ENCODE measurements at regions not wholly inside any gene's neighbourhood (a gene's known extent, or its start where the extent isn't known, plus 50 kb on each side); places are given as distances from the start of the nearest gene placed in this dataset.

DNA sequence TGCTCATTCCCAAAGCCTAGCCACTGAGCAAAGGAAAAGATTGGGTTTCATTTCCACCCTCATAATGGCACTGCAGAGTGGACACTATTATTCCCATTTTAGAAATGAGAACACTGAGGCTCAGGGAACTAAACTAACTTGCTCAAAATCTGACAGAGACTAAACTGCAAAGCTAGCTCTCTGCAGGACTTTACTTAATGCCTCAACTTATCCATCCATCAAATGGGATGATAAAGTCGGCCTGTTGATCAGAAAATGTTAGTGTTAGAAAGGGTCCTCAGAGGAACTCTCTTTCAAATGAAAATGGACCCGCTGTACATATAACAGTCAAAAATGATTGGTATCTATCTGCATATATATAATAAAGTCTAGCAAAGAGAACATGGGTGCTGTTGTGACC is 186.8 kb downstream of the QDPR start:
- Histone ChIP-seq H3K4me3 (no peak overlapping the region), H3K9me3 (no peaks in the 10 kb centered on the region), H3K27ac (no peak overlapping the region), H3K36me3 (ENCODE audit: insufficient read depth in 1 of 2, low read depth in 1 of 2) (no peaks in the 10 kb centered on the region), H3K27me3 (ENCODE audit: insufficient read depth in 3 of 3, low read length in 2 of 3) (peaks cover 0 to 2% (median 0%) of the 10 kb centered on the region in 3 donors), H3K4me1 (peaks cover 3% of the 10 kb centered on the region)
- TF ChIP-seq, protein P1, sequence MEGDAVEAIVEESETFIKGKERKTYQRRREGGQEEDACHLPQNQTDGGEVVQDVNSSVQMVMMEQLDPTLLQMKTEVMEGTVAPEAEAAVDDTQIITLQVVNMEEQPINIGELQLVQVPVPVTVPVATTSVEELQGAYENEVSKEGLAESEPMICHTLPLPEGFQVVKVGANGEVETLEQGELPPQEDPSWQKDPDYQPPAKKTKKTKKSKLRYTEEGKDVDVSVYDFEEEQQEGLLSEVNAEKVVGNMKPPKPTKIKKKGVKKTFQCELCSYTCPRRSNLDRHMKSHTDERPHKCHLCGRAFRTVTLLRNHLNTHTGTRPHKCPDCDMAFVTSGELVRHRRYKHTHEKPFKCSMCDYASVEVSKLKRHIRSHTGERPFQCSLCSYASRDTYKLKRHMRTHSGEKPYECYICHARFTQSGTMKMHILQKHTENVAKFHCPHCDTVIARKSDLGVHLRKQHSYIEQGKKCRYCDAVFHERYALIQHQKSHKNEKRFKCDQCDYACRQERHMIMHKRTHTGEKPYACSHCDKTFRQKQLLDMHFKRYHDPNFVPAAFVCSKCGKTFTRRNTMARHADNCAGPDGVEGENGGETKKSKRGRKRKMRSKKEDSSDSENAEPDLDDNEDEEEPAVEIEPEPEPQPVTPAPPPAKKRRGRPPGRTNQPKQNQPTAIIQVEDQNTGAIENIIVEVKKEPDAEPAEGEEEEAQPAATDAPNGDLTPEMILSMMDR (IDR thresholded peaks at IDR 0.05), result no peak
- WGBS, 3 donors, result 96 to 98% (median 97%) methylated on average over 2 of the region's 2 CpGs
- no peak for ATAC-seq
- no peak for DNase-seq
- intact Hi-C loops (cut with DNase I), result loop anchor here in 1 of 2 donors (10.0 kb wide), 1 partner anchor 1030 kb away; no protein-coding TSS in a partner anchor

DNA sequence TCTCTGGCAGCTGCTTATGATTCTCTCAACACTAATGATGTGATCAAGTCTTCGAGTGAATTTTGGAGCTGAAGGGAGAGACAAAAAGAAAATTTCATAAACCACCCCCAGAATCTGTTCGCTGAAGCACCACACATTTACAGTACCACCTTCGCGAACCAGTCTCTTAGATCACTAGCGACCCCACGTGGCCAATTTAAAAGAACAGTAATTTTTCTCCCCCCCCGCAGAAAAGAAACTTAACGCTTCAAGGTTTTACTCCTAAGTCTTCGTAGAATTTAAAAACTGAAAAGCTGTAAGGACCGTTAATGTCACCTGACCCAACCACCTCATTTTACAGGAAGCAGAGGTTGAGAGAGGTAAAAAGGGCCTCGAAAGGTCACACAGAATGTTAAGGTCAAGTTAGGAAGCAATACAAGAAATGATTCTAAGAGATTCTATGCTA is 187.5 kb downstream of the QDPR start:
- Histone ChIP-seq H3K27me3 (ENCODE audit: insufficient read depth in 3 of 3, low read length in 2 of 3) (peaks cover 0 to 2% (median 0%) of the 10 kb centered on the region in 3 donors), H3K27ac (no peak overlapping the region), H3K4me1 (peaks cover 3% of the 10 kb centered on the region), H3K36me3 (ENCODE audit: insufficient read depth in 1 of 2, low read depth in 1 of 2) (no peaks in the 10 kb centered on the region), H3K4me3 (no peak overlapping the region), H3K9me3 (no peaks in the 10 kb centered on the region)
- DNase-seq (peak in 1 of 2 donors; percentile 16), ATAC-seq (no peak)
- TF ChIP-seq, protein P1 (IDR thresholded peaks at IDR 0.05), result peak; percentile 41
- 8 to 10% (median 8%) methylated on average over 11 of the region's 11 CpGs for WGBS, 3 donors
- intact Hi-C loops (cut with DNase I), result loop anchor here in 1 of 2 donors (10.0 kb wide), 1 partner anchor 1030 kb away; no protein-coding TSS in a partner anchor

GRCh38 chr4:17323554-17324385 is 188.1 kb downstream of the QDPR start:
- DNase-seq, result no peak
- peaks cover 0 to 2% (median 0%) of the 10 kb centered on the region in 3 donors for H3K27me3 ChIP-seq (ENCODE audit: insufficient read depth in 3 of 3, low read length in 2 of 3)
- no peaks in the 10 kb centered on the region for H3K9me3 ChIP-seq
- H3K27ac ChIP-seq, result no peak overlapping the region
- no peak overlapping the region for H3K4me3 ChIP-seq
- ATAC-seq, result no peak
- TF ChIP-seq, protein P1 (IDR thresholded peaks at IDR 0.05), result no peak
- H3K36me3 ChIP-seq (ENCODE audit: insufficient read depth in 1 of 2, low read depth in 1 of 2), result no peaks in the 10 kb centered on the region
- intact Hi-C loops (cut with DNase I), result loop anchor here in 1 of 2 donors (10.0 kb wide), 1 partner anchor 1029 kb away; no protein-coding TSS in a partner anchor
- H3K4me1 ChIP-seq, result peaks cover 3% of the 10 kb centered on the region
- WGBS, 3 donors, result 32 to 38% (median 36%) methylated on average over 10 of the region's 10 CpGs

GRCh38 chr4:17322514-17322913 is 189.4 kb downstream of the QDPR start:
- TF ChIP-seq, protein P1 (IDR thresholded peaks at IDR 0.05), result no peak
- Histone ChIP-seq H3K4me3 (no peak overlapping the region), H3K4me1 (peaks cover 3% of the 10 kb centered on the region), H3K27ac (no peak overlapping the region), H3K36me3 (ENCODE audit: insufficient read depth in 1 of 2, low read depth in 1 of 2) (no peaks in the 10 kb centered on the region), H3K9me3 (no peaks in the 10 kb centered on the region), H3K27me3 (ENCODE audit: insufficient read depth in 3 of 3, low read length in 2 of 3) (peaks cover 0 to 2% (median 0%) of the 10 kb centered on the region in 3 donors)
- DNase-seq (no peak), ATAC-seq (no peak)
- intact Hi-C loops (cut with DNase I), result loop anchor here in 1 of 2 donors (10.0 kb wide), 1 partner anchor 1028 kb away; no protein-coding TSS in a partner anchor
